WTC11 (cell line): ENCODE measurements at regions not wholly inside any gene's neighbourhood (a gene's known extent, or its start where the extent isn't known, plus 50 kb on each side); places are given as distances from the start of the nearest gene placed in this dataset.
"Not testable (repeated sequence)": the region's sequence is repeated elsewhere in the genome, so short reads cannot be mapped to it uniquely, and the experiment has no call there.

Experiments used
- ATAC-seq: fragments of 200-7000 bp; cut with Tn5 transposase; 2 replicates; pipeline ENCODE4 v1.10.0; 2021; ENCODE audit warnings: mild to moderate bottlenecking, moderate library complexity
- CTCF ChIA-PET: fragments of 300-600 bp; sonication (Branson Sonifier 250); formaldehyde crosslinking; loops from one replicate; lab custom pipeline; 2021; ENCODE audit warnings: antibody characterized with exemption; lab: Charles Lee
- POLR2A ChIA-PET: fragments of 350-600 bp; sonication (Branson Sonifier 250); formaldehyde crosslinking; loops from one replicate; lab custom pipeline; 2021; ENCODE audit warnings: antibody characterized with exemption; lab: Charles Lee
- DNase-seq: peaks from one replicate; pipeline ENCODE4 v3.0.0; 2021; ENCODE audit warnings: low spot score
- H3K27ac Mint-ChIP-seq: 2 replicates; pipeline ENCODE4 v1.8.0; 2021; ENCODE audit warnings: mixed read lengths
- H3K27me3 Mint-ChIP-seq: 2 replicates; pipeline ENCODE4 v1.8.0; 2021; ENCODE audit warnings: low read depth, mild to moderate bottlenecking, moderate library complexity, mixed read lengths
- H3K36me3 Mint-ChIP-seq: 2 replicates; pipeline ENCODE4 v1.8.0; 2021; ENCODE audit warnings: mixed read lengths
- H3K4me1 Mint-ChIP-seq: 2 replicates; pipeline ENCODE4 v1.8.0; 2022; ENCODE audit warnings: mixed read lengths
- H3K4me3 Mint-ChIP-seq: 2 replicates; pipeline ENCODE4 v1.8.0; 2021; ENCODE audit warnings: mild to moderate bottlenecking, moderate library complexity, mixed read lengths
- H3K9me3 Mint-ChIP-seq: 2 replicates; pipeline ENCODE4 v1.8.0; 2021; ENCODE audit warnings: mixed read lengths
- CBFB ChIP-seq: sonication (generic); formaldehyde crosslinking; IDR thresholded peaks from 2 replicates; pipeline ENCODE4 v1.8.1; 2022; ENCODE audit warnings: mild to moderate bottlenecking, low read depth, missing genetic modification reagents
- CREM ChIP-seq: sonication (generic); formaldehyde crosslinking; IDR thresholded peaks from 2 replicates; pipeline ENCODE4 v1.8.1; 2022; ENCODE audit warnings: mild to moderate bottlenecking, missing genetic modification reagents, moderate library complexity
- ESRRA ChIP-seq: sonication (generic); formaldehyde crosslinking; IDR thresholded peaks from 2 replicates; pipeline ENCODE4 v1.8.1; 2022; ENCODE audit warnings: mild to moderate bottlenecking, missing genetic modification reagents, borderline replicate concordance
- JUN ChIP-seq: sonication (generic); formaldehyde crosslinking; IDR thresholded peaks from 2 replicates; pipeline ENCODE4 v1.8.0; 2023; ENCODE audit warnings: mild to moderate bottlenecking, missing genetic modification reagents
- NR3C1 ChIP-seq: sonication (generic); formaldehyde crosslinking; conservative IDR thresholded peaks from 2 replicates; pipeline ENCODE4 v1.8.1; 2023; ENCODE audit warnings: low read depth, mild to moderate bottlenecking, missing genetic modification reagents
- SMAD4 ChIP-seq: sonication (generic); formaldehyde crosslinking; IDR thresholded peaks from 2 replicates; pipeline ENCODE4 v1.8.0; 2022; ENCODE audit warnings: mild to moderate bottlenecking, missing genetic modification reagents
- SP1 ChIP-seq: sonication (generic); formaldehyde crosslinking; conservative IDR thresholded peaks from 2 replicates; pipeline ENCODE4 v1.8.1; 2022; ENCODE audit warnings: missing genetic modification reagents
- STAT6 ChIP-seq: sonication (generic); formaldehyde crosslinking; conservative IDR thresholded peaks from 2 replicates; pipeline ENCODE4 v1.8.1; 2023; ENCODE audit warnings: mild to moderate bottlenecking, low read depth, missing genetic modification reagents, moderate library complexity
- TEAD4 ChIP-seq: sonication (generic); formaldehyde crosslinking; IDR thresholded peaks from 2 replicates; pipeline ENCODE4 v1.8.0; 2022; ENCODE audit warnings: mild to moderate bottlenecking, missing genetic modification reagents
- TP53 ChIP-seq: sonication (generic); formaldehyde crosslinking; IDR thresholded peaks from 2 replicates; pipeline ENCODE4 v1.8.1; 2023; ENCODE audit warnings: mild to moderate bottlenecking, missing genetic modification reagents
- ZNF138 ChIP-seq: sonication (generic); formaldehyde crosslinking; conservative IDR thresholded peaks from 2 replicates; pipeline ENCODE4 v1.8.1; 2022; ENCODE audit warnings: mild to moderate bottlenecking, moderate library complexity, missing genetic modification reagents
- TF ChIP-seq, protein P1 (sequence below): sonication (generic); formaldehyde crosslinking; IDR thresholded peaks from 2 replicates; pipeline ENCODE4 v1.8.1; 2023; ENCODE audit warnings: mild to moderate bottlenecking, missing genetic modification reagents, borderline replicate concordance
- TF ChIP-seq, protein P2 (sequence below): sonication (generic); formaldehyde crosslinking; IDR thresholded peaks from 2 replicates; pipeline ENCODE4 v1.8.1; 2022; ENCODE audit warnings: mild to moderate bottlenecking, moderate library complexity, missing genetic modification reagents
- TF ChIP-seq, protein P3 (sequence below): sonication (generic); formaldehyde crosslinking; IDR thresholded peaks from 2 replicates; pipeline ENCODE4 v1.8.1; 2022; ENCODE audit warnings: mild to moderate bottlenecking, missing genetic modification reagents, moderate library complexity, borderline replicate concordance
- TF ChIP-seq, protein P4 (sequence below): fragments of 250-450 bp; sonication (Bioruptor Pico); IDR thresholded peaks from 2 replicates; pipeline ENCODE4 v2.1.2; 2022; ENCODE audit warnings: mild to moderate bottlenecking, moderate library complexity
- TF ChIP-seq, protein P5 (sequence below): sonication (generic); formaldehyde crosslinking; IDR thresholded peaks from 2 replicates; pipeline ENCODE4 v1.8.1; 2023; ENCODE audit warnings: mild to moderate bottlenecking, moderate library complexity, missing genetic modification reagents

DNA sequence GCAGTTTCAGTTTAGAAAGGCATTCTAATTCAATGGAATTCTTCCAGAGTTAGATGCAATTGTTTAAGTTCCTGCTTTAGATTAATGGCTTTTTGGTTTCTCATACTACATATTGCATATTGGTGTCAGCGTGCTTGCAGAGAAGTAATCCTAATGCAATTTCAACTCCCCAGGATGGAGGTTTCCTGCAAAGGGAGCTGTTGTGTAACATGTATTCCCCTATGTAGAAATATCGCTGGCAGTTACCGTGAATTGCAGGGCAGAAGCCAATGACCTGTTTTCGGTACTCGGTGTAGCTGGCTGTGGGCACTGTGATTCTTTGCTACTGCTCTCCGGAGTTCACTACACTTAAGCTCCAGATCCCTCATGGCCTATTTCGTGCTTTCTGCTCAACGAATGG, 256.1 kb upstream of the PTBP2 start:
- H3K27ac Mint-ChIP-seq = no peak overlapping the region
- ChIA-PET CTCF (no interaction called here), POLR2A (interaction anchor here (0.6 kb wide), 1 partner anchor 132 kb away, joined by 4 read pairs; no protein-coding TSS in a partner anchor)
- H3K36me3 Mint-ChIP-seq = peaks cover 7% of the 10 kb centered on the region
- peaks cover 51% of the 10 kb centered on the region for H3K4me1 Mint-ChIP-seq
- no peak overlapping the region for H3K4me3 Mint-ChIP-seq
- H3K9me3 Mint-ChIP-seq = peaks cover 5% of the 10 kb centered on the region
- TF ChIP-seq, protein P1, sequence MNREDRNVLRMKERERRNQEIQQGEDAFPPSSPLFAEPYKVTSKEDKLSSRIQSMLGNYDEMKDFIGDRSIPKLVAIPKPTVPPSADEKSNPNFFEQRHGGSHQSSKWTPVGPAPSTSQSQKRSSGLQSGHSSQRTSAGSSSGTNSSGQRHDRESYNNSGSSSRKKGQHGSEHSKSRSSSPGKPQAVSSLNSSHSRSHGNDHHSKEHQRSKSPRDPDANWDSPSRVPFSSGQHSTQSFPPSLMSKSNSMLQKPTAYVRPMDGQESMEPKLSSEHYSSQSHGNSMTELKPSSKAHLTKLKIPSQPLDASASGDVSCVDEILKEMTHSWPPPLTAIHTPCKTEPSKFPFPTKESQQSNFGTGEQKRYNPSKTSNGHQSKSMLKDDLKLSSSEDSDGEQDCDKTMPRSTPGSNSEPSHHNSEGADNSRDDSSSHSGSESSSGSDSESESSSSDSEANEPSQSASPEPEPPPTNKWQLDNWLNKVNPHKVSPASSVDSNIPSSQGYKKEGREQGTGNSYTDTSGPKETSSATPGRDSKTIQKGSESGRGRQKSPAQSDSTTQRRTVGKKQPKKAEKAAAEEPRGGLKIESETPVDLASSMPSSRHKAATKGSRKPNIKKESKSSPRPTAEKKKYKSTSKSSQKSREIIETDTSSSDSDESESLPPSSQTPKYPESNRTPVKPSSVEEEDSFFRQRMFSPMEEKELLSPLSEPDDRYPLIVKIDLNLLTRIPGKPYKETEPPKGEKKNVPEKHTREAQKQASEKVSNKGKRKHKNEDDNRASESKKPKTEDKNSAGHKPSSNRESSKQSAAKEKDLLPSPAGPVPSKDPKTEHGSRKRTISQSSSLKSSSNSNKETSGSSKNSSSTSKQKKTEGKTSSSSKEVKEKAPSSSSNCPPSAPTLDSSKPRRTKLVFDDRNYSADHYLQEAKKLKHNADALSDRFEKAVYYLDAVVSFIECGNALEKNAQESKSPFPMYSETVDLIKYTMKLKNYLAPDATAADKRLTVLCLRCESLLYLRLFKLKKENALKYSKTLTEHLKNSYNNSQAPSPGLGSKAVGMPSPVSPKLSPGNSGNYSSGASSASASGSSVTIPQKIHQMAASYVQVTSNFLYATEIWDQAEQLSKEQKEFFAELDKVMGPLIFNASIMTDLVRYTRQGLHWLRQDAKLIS = no peak
- no peak for TF ChIP-seq TEAD4 (CRISPR knock-in tag)
- TF ChIP-seq CREM = no peak
- TF ChIP-seq, protein P2, sequence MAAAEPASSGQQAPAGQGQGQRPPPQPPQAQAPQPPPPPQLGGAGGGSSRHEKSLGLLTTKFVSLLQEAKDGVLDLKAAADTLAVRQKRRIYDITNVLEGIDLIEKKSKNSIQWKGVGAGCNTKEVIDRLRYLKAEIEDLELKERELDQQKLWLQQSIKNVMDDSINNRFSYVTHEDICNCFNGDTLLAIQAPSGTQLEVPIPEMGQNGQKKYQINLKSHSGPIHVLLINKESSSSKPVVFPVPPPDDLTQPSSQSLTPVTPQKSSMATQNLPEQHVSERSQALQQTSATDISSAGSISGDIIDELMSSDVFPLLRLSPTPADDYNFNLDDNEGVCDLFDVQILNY (CRISPR knock-in tag) = no peak
- H3K27me3 Mint-ChIP-seq = peaks cover 95% of the 10 kb centered on the region
- 0 out of 2 replicates have a peak, but pooled peaks have one; percentile 47 for ATAC-seq
- DNase-seq = no peak

GRCh38 chr1:96466842-96467241, 254.7 kb upstream of the PTBP2 start:
- no peak for TF ChIP-seq TP53 (CRISPR knock-in tag)
- no peak for ATAC-seq
- ChIA-PET CTCF (no interaction called here), POLR2A (no interaction called here)
- Mint-ChIP-seq H3K36me3 (peaks cover 19% of the 10 kb centered on the region), H3K27ac (no peak overlapping the region), H3K9me3 (peaks cover 18% of the 10 kb centered on the region), H3K4me3 (no peak overlapping the region), H3K4me1 (peaks cover 45% of the 10 kb centered on the region), H3K27me3 (peaks cover 96% of the 10 kb centered on the region)
- no peak for DNase-seq

GRCh38 chr1:96469726-96470125, 251.9 kb upstream of the PTBP2 start:
- Mint-ChIP-seq H3K4me1 (peaks cover 34% of the 10 kb centered on the region), H3K36me3 (peaks cover 21% of the 10 kb centered on the region), H3K9me3 (peaks cover 18% of the 10 kb centered on the region), H3K27me3 (peaks cover 98% of the 10 kb centered on the region)
- POLR2A ChIA-PET, H3K4me3 Mint-ChIP-seq, H3K27ac Mint-ChIP-seq, DNase-seq, ATAC-seq, CTCF ChIA-PET: not testable (repeated sequence)

DNA sequence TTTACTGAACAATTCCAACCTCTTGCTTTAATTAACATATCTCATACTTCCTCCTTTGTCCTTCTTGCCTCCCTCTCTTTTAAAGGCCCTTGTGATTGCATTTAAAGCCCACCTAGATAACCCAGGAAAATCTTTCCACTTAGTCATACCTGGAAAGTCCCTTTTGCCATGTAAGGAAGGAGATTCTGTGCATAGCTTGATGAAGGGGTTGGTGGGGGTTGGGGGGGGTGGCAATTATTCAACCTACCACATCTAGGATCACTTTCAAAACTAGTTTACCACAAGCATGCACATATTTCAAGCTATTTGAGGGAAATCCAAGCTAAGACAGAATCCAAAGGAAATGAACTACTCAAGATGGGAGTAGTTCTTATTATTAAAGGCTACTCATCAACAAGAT, 249.1 kb upstream of the PTBP2 start:
- ATAC-seq (no peak), DNase-seq (no peak)
- Mint-ChIP-seq H3K27ac (no peak overlapping the region), H3K36me3 (peaks cover 21% of the 10 kb centered on the region), H3K9me3 (peaks cover 18% of the 10 kb centered on the region), H3K27me3 (peaks cover 98% of the 10 kb centered on the region), H3K4me1 (peaks cover 31% of the 10 kb centered on the region), H3K4me3 (no peak overlapping the region)
- POLR2A ChIA-PET = no interaction called here
- CTCF ChIA-PET = no interaction called here
- TF ChIP-seq, protein P3, sequence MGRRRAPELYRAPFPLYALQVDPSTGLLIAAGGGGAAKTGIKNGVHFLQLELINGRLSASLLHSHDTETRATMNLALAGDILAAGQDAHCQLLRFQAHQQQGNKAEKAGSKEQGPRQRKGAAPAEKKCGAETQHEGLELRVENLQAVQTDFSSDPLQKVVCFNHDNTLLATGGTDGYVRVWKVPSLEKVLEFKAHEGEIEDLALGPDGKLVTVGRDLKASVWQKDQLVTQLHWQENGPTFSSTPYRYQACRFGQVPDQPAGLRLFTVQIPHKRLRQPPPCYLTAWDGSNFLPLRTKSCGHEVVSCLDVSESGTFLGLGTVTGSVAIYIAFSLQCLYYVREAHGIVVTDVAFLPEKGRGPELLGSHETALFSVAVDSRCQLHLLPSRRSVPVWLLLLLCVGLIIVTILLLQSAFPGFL (CRISPR knock-in tag) = no peak
- no peak for TF ChIP-seq SP1 (CRISPR knock-in tag)
- TF ChIP-seq JUN (CRISPR knock-in tag) = no peak
- no peak for TF ChIP-seq NR3C1
- TF ChIP-seq, protein P4, sequence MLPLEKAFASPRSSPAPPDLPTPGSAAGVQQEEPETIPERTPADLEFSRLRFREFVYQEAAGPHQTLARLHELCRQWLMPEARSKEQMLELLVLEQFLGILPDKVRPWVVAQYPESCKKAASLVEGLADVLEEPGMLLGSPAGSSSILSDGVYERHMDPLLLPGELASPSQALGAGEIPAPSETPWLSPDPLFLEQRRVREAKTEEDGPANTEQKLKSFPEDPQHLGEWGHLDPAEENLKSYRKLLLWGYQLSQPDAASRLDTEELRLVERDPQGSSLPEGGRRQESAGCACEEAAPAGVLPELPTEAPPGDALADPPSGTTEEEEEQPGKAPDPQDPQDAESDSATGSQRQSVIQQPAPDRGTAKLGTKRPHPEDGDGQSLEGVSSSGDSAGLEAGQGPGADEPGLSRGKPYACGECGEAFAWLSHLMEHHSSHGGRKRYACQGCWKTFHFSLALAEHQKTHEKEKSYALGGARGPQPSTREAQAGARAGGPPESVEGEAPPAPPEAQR (CRISPR knock-in tag) = no peak
- TF ChIP-seq STAT6 (CRISPR knock-in tag) = no peak
- no peak for TF ChIP-seq ESRRA (CRISPR knock-in tag)
- TF ChIP-seq, protein P5, sequence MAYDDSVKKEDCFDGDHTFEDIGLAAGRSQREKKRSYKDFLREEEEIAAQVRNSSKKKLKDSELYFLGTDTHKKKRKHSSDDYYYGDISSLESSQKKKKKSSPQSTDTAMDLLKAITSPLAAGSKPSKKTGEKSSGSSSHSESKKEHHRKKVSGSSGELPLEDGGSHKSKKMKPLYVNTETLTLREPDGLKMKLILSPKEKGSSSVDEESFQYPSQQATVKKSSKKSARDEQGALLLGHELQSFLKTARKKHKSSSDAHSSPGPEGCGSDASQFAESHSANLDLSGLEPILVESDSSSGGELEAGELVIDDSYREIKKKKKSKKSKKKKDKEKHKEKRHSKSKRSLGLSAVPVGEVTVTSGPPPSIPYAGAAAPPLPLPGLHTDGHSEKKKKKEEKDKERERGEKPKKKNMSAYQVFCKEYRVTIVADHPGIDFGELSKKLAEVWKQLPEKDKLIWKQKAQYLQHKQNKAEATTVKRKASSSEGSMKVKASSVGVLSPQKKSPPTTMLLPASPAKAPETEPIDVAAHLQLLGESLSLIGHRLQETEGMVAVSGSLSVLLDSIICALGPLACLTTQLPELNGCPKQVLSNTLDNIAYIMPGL (CRISPR knock-in tag) = no peak
- TF ChIP-seq CBFB (CRISPR knock-in tag) = no peak
- no peak for TF ChIP-seq SMAD4
- no peak for TF ChIP-seq TEAD4 (CRISPR knock-in tag)
- TF ChIP-seq ZNF138 (CRISPR knock-in tag) = no peak
